K562 (cell line): ENCODE measurements at regions not wholly inside any gene's neighbourhood (a gene's known extent, or its start where the extent isn't known, plus 50 kb on each side); places are given as distances from the start of the nearest gene placed in this dataset.

Experiments used
- HIVEP1 ChIP-seq: fragments of 250-450 bp; sonication (Bioruptor Pico); IDR thresholded peaks from 2 replicates; pipeline ENCODE4 v1.4.0; 2020; ENCODE audit warnings: mild to moderate bottlenecking
- U2AF2 ChIP-seq: fragments of 200-400 bp; formaldehyde crosslinking; optimal IDR thresholded peaks from 2 replicates; pipeline ENCODE3; 2017; ENCODE audit warnings: low read depth, mild to moderate bottlenecking, low read length
- ZEB2 ChIP-seq: fragments of 450-650 bp; IDR thresholded peaks from 2 replicates; pipeline ENCODE4 v1.6.1; 2016
- ZNF512 ChIP-seq: IDR thresholded peaks from 2 replicates; pipeline ENCODE4 v1.6.1; 2016; ENCODE audit warnings: missing genetic modification characterization, missing compliant biosample characterization
- ZNF609 ChIP-seq: sonication (generic); formaldehyde crosslinking; IDR thresholded peaks from 2 replicates; pipeline ENCODE4 v1.8.1; 2023; ENCODE audit warnings: missing genetic modification reagents, mild to moderate bottlenecking, borderline replicate concordance

- no peak for TF ChIP-seq ZNF512 (tag)
- no peak for TF ChIP-seq ZNF609 (CRISPR knock-in tag)
- no peak for TF ChIP-seq U2AF2
- TF ChIP-seq HIVEP1 (CRISPR knock-in tag), result no peak
- no peak for TF ChIP-seq ZEB2
Observed at GRCh38 chr14:66254038-66254437, 232.1 kb upstream of the CCDC196 start (continued).
